ENCODE measurements at regions not wholly inside any gene's neighbourhood (a gene's known extent, or its start where the extent isn't known, plus 50 kb on each side); places are given as distances from the start of the nearest gene placed in this dataset.
"Not testable (repeated sequence)": the region's sequence is repeated elsewhere in the genome, so short reads cannot be mapped to it uniquely, and the experiment has no call there.

DNA sequence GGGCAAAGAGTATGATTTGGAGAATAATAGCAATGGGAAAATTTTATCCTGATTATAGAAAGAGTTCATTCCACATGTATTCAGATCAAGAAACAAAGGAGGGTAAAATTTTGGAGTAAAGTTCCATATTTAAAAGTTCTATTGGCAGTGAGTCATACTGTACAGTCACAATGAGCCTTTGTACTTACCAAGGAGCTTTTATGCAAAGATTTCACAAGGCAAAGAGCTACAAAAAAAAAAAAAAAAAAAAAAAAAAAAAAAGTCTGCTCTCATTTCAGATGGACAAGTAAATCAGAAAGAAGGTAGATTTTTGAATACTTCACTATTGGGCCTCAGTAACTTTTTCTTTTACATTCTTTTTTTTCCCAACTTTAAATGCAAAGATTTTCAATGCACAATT, 1802.2 kb upstream of the PIK3C3 start:
- H3K4me3 ChIP-seq (ENCODE audit: low read depth, low read length): no peak overlapping the region
- TF ChIP-seq, protein P1, sequence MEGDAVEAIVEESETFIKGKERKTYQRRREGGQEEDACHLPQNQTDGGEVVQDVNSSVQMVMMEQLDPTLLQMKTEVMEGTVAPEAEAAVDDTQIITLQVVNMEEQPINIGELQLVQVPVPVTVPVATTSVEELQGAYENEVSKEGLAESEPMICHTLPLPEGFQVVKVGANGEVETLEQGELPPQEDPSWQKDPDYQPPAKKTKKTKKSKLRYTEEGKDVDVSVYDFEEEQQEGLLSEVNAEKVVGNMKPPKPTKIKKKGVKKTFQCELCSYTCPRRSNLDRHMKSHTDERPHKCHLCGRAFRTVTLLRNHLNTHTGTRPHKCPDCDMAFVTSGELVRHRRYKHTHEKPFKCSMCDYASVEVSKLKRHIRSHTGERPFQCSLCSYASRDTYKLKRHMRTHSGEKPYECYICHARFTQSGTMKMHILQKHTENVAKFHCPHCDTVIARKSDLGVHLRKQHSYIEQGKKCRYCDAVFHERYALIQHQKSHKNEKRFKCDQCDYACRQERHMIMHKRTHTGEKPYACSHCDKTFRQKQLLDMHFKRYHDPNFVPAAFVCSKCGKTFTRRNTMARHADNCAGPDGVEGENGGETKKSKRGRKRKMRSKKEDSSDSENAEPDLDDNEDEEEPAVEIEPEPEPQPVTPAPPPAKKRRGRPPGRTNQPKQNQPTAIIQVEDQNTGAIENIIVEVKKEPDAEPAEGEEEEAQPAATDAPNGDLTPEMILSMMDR (conservative IDR thresholded peaks at IDR 0.05; ENCODE audit: low read depth, low read length): no peak
- DNase-seq (ENCODE audit: low read depth): peak; percentile 26

DNA sequence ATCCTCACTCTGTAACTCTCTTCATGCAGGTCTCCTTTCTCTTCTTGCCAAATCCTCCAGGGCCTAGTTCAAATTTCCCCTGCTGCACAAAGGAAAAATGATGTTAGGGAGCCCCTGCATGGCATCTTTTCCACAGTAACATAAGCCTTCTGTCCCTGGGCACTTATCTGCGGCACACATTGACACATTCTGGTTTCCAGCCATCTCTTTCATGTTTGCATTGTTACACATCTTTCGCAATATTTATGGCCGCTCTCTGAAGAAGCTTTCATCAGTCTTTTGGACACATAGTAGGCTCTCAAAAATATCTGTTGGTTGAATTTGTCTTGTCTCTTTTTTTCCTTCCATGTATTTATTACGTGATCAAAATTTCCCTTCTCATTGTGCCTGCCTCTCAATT, 1806.1 kb upstream of the PIK3C3 start:
- TF ChIP-seq, protein P1 (conservative IDR thresholded peaks at IDR 0.05; ENCODE audit: low read depth, low read length): no peak
- no peak for DNase-seq (ENCODE audit: low read depth)
- no peak overlapping the region for H3K4me3 ChIP-seq (ENCODE audit: low read depth, low read length)

DNA sequence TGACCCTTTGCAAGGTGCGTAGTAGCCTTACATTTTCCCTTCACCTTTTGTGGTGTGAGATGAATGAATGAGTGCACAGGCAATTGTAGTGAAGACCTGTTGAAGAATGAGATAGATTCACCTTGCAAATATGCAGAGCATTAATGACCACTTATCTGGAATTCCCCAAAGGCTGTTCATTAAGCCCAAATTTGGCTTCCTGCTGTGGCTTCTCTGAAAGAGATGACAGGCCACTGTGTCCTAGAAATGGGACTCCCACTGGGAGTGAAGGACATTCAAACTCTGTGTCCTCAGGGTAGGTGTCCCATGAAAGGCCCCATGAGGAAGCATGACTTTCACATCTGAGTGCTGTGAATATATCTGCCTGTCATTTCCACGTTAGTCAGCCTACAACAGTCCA, 1821.8 kb upstream of the PIK3C3 start:
- no peak overlapping the region for H3K4me3 ChIP-seq (ENCODE audit: low read depth, low read length)
- TF ChIP-seq, protein P1 (conservative IDR thresholded peaks at IDR 0.05; ENCODE audit: low read depth, low read length): no peak

DNA sequence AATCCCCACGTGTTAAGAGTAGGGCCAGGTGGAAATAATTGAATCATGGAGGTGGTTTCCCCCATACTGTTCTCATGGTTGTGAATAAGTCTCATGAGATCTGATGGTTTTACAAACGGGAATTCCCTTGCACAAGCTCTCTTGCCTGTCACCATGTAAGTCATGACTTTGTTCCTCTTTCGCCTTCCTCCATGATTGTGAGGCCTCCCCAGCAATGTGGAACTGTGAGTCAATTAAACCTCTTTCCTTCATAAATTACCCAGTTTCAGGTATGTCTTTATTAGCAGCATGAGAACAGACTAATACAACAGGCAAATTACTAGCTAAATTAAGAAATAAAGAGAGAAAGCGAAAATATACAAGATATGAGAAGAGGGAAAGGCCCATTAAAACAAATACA, 1822.6 kb upstream of the PIK3C3 start:
- not testable (repeated sequence) for H3K4me3 ChIP-seq (ENCODE audit: low read depth, low read length); DNase-seq (ENCODE audit: low read depth)

More for the DNA sequence above, 1821.8 kb upstream of the PIK3C3 start:
- DNase-seq (ENCODE audit: low read depth): no peak

DNA sequence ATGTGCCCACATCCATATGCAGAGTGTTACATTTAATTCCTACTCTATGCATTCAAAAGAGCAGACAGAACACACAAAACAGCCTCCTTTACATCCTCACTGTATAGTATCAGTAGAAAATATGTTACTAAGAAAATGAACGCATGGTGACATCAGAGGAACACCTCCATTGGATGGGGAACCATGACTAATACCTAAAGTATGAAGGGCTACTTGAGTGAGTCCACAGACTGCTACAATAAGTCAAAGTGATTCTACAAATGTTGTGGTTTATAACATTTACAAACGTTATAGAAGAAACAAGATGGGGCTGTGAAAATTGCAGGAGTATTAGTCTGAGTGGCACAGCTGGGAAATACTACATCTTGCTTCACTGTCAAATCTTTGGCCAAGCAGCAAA, 1830.9 kb upstream of the PIK3C3 start:
- no peak overlapping the region for H3K4me3 ChIP-seq (ENCODE audit: low read depth, low read length)
- DNase-seq (ENCODE audit: low read depth): peak; percentile 88
- TF ChIP-seq, protein P1 (conservative IDR thresholded peaks at IDR 0.05; ENCODE audit: low read depth, low read length): no peak

DNA sequence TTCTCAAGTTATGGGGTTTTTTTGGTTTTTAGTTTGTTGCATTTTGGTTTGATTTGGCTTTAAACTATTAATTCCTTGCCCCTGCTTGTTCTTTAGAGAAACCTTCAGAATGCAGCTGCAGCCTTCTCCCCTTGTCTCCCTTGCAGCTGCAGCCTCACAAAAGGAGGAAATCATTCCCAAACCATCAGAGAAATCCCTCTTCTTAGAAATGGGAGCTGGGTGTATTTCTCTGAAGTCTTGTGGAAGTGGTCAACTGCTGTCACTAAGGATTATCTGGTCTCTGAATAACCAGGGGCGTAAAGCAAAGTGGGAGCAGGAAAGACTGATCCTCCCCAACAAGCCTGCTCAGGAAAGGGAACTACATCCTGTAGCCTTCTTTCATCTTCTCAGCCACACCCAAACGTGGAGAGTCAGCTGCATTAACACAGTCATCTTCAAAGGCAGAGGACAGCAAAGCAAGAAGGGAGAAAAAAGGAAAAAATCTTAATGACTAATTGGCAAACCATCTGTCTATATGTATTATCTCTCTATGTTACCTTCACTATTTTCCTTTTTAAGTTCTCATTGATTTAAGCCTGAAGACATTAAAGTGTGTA, 1834.1 kb upstream of the PIK3C3 start:
- no peak for DNase-seq (ENCODE audit: low read depth)
- TF ChIP-seq, protein P1 (conservative IDR thresholded peaks at IDR 0.05; ENCODE audit: low read depth, low read length): no peak
- no peak overlapping the region for H3K4me3 ChIP-seq (ENCODE audit: low read depth, low read length)

DNA sequence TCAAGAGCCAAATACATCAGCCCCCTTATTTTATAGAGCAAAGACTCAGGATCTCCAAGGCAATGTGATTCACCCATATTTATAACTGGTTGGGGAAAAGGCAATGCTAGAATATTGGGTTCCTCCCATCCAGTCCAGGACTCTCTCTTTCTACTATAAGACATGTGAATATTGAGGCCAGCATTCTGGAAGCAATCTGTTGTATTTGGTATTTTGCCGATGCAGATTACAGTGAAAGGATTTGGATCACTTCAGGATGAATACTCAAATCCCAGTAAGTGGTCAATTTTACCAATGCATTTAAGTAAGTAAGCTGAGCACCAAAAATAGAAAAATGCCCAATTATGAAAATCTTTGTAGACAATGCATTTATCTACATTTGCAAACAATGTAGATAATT, 1834.7 kb upstream of the PIK3C3 start:
- H3K4me3 ChIP-seq (ENCODE audit: low read depth, low read length): no peak overlapping the region
- TF ChIP-seq, protein P1 (conservative IDR thresholded peaks at IDR 0.05; ENCODE audit: low read depth, low read length): no peak
- no peak for DNase-seq (ENCODE audit: low read depth)

DNA sequence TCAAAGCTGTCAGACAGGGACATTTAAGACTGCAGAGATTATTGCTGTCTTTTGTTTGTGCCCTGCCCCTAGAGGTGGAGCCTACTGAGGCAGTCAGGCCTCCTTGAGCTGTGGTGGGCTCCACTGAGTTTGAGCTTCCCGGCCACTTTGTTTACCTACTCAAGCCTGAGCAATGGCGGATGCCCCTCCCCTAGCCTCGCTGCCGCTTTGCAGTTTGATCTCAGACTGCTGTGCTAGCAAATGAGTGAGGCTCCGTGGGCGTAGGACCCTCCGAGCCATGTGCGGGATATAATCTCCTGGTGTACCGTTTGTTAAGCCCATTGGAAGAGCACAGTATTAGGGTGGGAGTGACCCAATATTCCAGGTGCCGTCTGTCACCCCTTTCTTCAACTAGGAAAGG, 1835.5 kb upstream of the PIK3C3 start:
- not testable (repeated sequence) for H3K4me3 ChIP-seq (ENCODE audit: low read depth, low read length); DNase-seq (ENCODE audit: low read depth)
